ENCODE measurements at regions not wholly inside any gene's neighbourhood (a gene's known extent, or its start where the extent isn't known, plus 50 kb on each side); places are given as distances from the start of the nearest gene placed in this dataset.

- no peak for TF ChIP-seq SUZ12 (IDR thresholded peaks at IDR 0.05; ENCODE audit: extremely low read depth, insufficient read depth, insufficient read length)
- no peak for TF ChIP-seq YY1 (IDR thresholded peaks at IDR 0.05; ENCODE audit: insufficient read depth, insufficient read length)
- TF ChIP-seq ZNF274 (IDR thresholded peaks at IDR 0.05; ENCODE audit: low read depth, low read length) = no peak
These were observed 1015.6 kb downstream of the PCDH19 start for GRCh38 chrX:99394456-99394855.
